BLaER1 treated with 17β-estradiol and CSF1 and Interleukin-3, amounts not matched to agents 10 nM and 100 nM (cell line): ENCODE measurements at regions not wholly inside any gene's neighbourhood (a gene's known extent, or its start where the extent isn't known, plus 50 kb on each side); places are given as distances from the start of the nearest gene placed in this dataset.

Experiments used
- H3K27ac ChIP-seq, 11 experiments: shearing (Covaris generic); formaldehyde crosslinking; 2 replicates each; pipeline ENCODE4 v1.8.1; 2022
- H3K27me3 ChIP-seq, 11 experiments: shearing (Covaris generic); formaldehyde crosslinking; 2 replicates each; pipeline ENCODE4 v1.8.1; 2022
- H3K36me3 ChIP-seq, 11 experiments: shearing (Covaris generic); formaldehyde crosslinking; 2 replicates each; pipeline ENCODE4 v1.8.1; 2022
- H3K4me1 ChIP-seq, 10 experiments: shearing (Covaris generic); formaldehyde crosslinking; 2 replicates each; pipeline ENCODE4 v1.8.1; 2022
- H3K4me2 ChIP-seq, 11 experiments: shearing (Covaris generic); formaldehyde crosslinking; 2 replicates each; pipeline ENCODE4 v1.8.1; 2022
- H3K4me3 ChIP-seq, 10 experiments: shearing (Covaris generic); formaldehyde crosslinking; 2 replicates each; pipeline ENCODE4 v1.8.1; 2022
- H3K9ac ChIP-seq, 11 experiments: shearing (Covaris generic); formaldehyde crosslinking; 2 replicates each; pipeline ENCODE4 v1.8.1; 2022
- H3K9me3 ChIP-seq, 11 experiments: shearing (Covaris generic); formaldehyde crosslinking; replicated peaks in 1 of 11; 2 replicates each; pipeline ENCODE4 v1.8.1; 2022
- H4K20me1 ChIP-seq, 11 experiments: shearing (Covaris generic); formaldehyde crosslinking; 2 replicates each; pipeline ENCODE4 v1.8.1; 2022
- Cebpa-rat ChIP-seq, 11 experiments: shearing (Covaris generic); IDR thresholded peaks; 2 replicates each; pipeline ENCODE4 v1.8.1; 2022

- no peak for TF ChIP-seq Cebpa-rat (IDR thresholded peaks at IDR 0.05)
- H3K9me3 ChIP-seq = peaks cover 8 to 15% (median 11%) of the 10 kb centered on the region in 11 experiments; a peak in 19 of 22 replicates
- H3K27me3 ChIP-seq = no peaks in the 10 kb centered on the region
- H3K27ac ChIP-seq = no peak overlapping the region
- H3K4me1 ChIP-seq = no peaks in the 10 kb centered on the region
- no peak overlapping the region for H3K4me3 ChIP-seq
- no peaks in the 10 kb centered on the region for H3K36me3 ChIP-seq
- no peak overlapping the region for H3K9ac ChIP-seq
- H3K4me2 ChIP-seq = no peak overlapping the region
- no peaks in the 10 kb centered on the region for H4K20me1 ChIP-seq
Observed at GRCh38 chr12:125395583-125396215, 330.5 kb downstream of the AACS start.

GRCh38 chr12:125399489-125399888 is 334.3 kb downstream of the AACS start:
- no peak overlapping the region for H3K27ac ChIP-seq
- H4K20me1 ChIP-seq = no peaks in the 10 kb centered on the region
- no peak overlapping the region for H3K4me2 ChIP-seq
- peaks cover 23 to 34% (median 27%) of the 10 kb centered on the region in 11 experiments for H3K9me3 ChIP-seq
- TF ChIP-seq Cebpa-rat (IDR thresholded peaks at IDR 0.05) = no peak
- H3K36me3 ChIP-seq = no peaks in the 10 kb centered on the region
- H3K27me3 ChIP-seq = no peaks in the 10 kb centered on the region
- H3K4me1 ChIP-seq = no peaks in the 10 kb centered on the region
- H3K9ac ChIP-seq = no peak overlapping the region
- H3K4me3 ChIP-seq = no peak overlapping the region

GRCh38 chr12:125402874-125403789 is 337.9 kb downstream of the AACS start:
- Histone ChIP-seq H3K4me1 (peaks cover 0 to 9% (median 0%) of the 10 kb centered on the region in 10 experiments; a peak in 4 of 20 replicates), H3K27me3 (peaks cover 0 to 13% (median 0%) of the 10 kb centered on the region in 11 experiments; a peak in 1 of 22 replicates), H3K4me2 (no peak overlapping the region), H3K4me3 (no peak overlapping the region), H3K27ac (no peak overlapping the region), H3K36me3 (no peaks in the 10 kb centered on the region), H3K9ac (no peak overlapping the region), H3K9me3 (peaks cover 23 to 32% (median 26%) of the 10 kb centered on the region in 11 experiments), H4K20me1 (no peaks in the 10 kb centered on the region)
- no peak for TF ChIP-seq Cebpa-rat (IDR thresholded peaks at IDR 0.05)

GRCh38 chr12:125403843-125404242 is 338.6 kb downstream of the AACS start:
- no peaks in the 10 kb centered on the region for H3K36me3 ChIP-seq
- H3K9me3 ChIP-seq = peaks cover 16 to 25% (median 20%) of the 10 kb centered on the region in 11 experiments
- no peak for TF ChIP-seq Cebpa-rat (IDR thresholded peaks at IDR 0.05)
- H3K4me2 ChIP-seq = no peak overlapping the region
- H3K27ac ChIP-seq = no peak overlapping the region
- H3K4me1 ChIP-seq = peaks cover 0 to 9% (median 0%) of the 10 kb centered on the region in 10 experiments; a peak in 4 of 20 replicates
- peaks cover 0 to 18% (median 0%) of the 10 kb centered on the region in 11 experiments; a peak in 1 of 22 replicates for H3K27me3 ChIP-seq
- H3K4me3 ChIP-seq = no peak overlapping the region
- no peaks in the 10 kb centered on the region for H4K20me1 ChIP-seq
- H3K9ac ChIP-seq = no peak overlapping the region

GRCh38 chr12:125406131-125406530 is 340.9 kb downstream of the AACS start:
- Histone ChIP-seq H3K27me3 (peaks cover 0 to 18% (median 0%) of the 10 kb centered on the region in 11 experiments; a peak in 1 of 22 replicates), H3K4me2 (peak overlapping the region in 2 of 11 experiments; percentile 7 to 37; a peak in 2 of 22 replicates), H3K9me3 (peaks cover 14 to 21% (median 16%) of the 10 kb centered on the region in 11 experiments), H3K9ac (no peak overlapping the region), H4K20me1 (no peaks in the 10 kb centered on the region), H3K4me3 (no peak overlapping the region), H3K36me3 (no peaks in the 10 kb centered on the region), H3K4me1 (peaks cover 0 to 9% (median 0%) of the 10 kb centered on the region in 10 experiments; a peak in 4 of 20 replicates), H3K27ac (no peak overlapping the region)
- TF ChIP-seq Cebpa-rat (IDR thresholded peaks at IDR 0.05) = no peak

- Histone ChIP-seq H3K9me3 (peaks cover 0 to 13% (median 5%) of the 10 kb centered on the region in 11 experiments; a peak in 8 of 22 replicates), H3K4me1 (peaks cover 0 to 9% (median 0%) of the 10 kb centered on the region in 10 experiments; a peak in 4 of 20 replicates), H3K4me3 (no peak overlapping the region), H3K4me2 (no peak overlapping the region), H4K20me1 (no peaks in the 10 kb centered on the region), H3K27ac (no peak overlapping the region), H3K9ac (no peak overlapping the region), H3K36me3 (no peaks in the 10 kb centered on the region), H3K27me3 (peaks cover 0 to 25% (median 0%) of the 10 kb centered on the region in 11 experiments; a peak in 4 of 22 replicates)
- no peak for TF ChIP-seq Cebpa-rat (IDR thresholded peaks at IDR 0.05)
Observed at GRCh38 chr12:125408718-125409117, 343.5 kb downstream of the AACS start.

GRCh38 chr12:125412506-125412905 is 347.3 kb downstream of the AACS start:
- no peak for TF ChIP-seq Cebpa-rat (IDR thresholded peaks at IDR 0.05)
- H3K4me2 ChIP-seq = no peak overlapping the region
- no peak overlapping the region for H3K27ac ChIP-seq

GRCh38 chr12:125417446-125417845 is 352.2 kb downstream of the AACS start:
- H3K4me1 ChIP-seq = 0 out of 20 replicates have a peak, but pooled peaks cover 0 to 5% (median 0%) of the 10 kb centered on the region in 10 experiments
- H3K4me2 ChIP-seq = no peak overlapping the region
- H3K9me3 ChIP-seq = peaks cover 23 to 42% (median 30%) of the 10 kb centered on the region in 11 experiments
- H3K4me3 ChIP-seq = no peak overlapping the region
- H4K20me1 ChIP-seq = no peaks in the 10 kb centered on the region
- no peak overlapping the region for H3K27ac ChIP-seq
- H3K36me3 ChIP-seq = no peaks in the 10 kb centered on the region
- H3K27me3 ChIP-seq = peaks cover 0 to 18% (median 0%) of the 10 kb centered on the region in 11 experiments; a peak in 4 of 22 replicates
- TF ChIP-seq Cebpa-rat (IDR thresholded peaks at IDR 0.05) = no peak
- no peak overlapping the region for H3K9ac ChIP-seq

More at GRCh38 chr12:125412506-125412905, 347.3 kb downstream of the AACS start:
- no peak overlapping the region for H3K4me3 ChIP-seq
- no peak overlapping the region for H3K9ac ChIP-seq
- H3K36me3 ChIP-seq = no peaks in the 10 kb centered on the region
- no peaks in the 10 kb centered on the region for H4K20me1 ChIP-seq
- no peaks in the 10 kb centered on the region for H3K4me1 ChIP-seq
- H3K9me3 ChIP-seq = peaks cover 0 to 13% (median 6%) of the 10 kb centered on the region in 11 experiments; a peak in 8 of 22 replicates
- H3K27me3 ChIP-seq = peaks cover 0 to 26% (median 0%) of the 10 kb centered on the region in 11 experiments; a peak in 5 of 22 replicates
